ENCODE measurements at regions not wholly inside any gene's neighbourhood (a gene's known extent, or its start where the extent isn't known, plus 50 kb on each side); places are given as distances from the start of the nearest gene placed in this dataset.

GRCh38 chr6:133610227-133610840 is 278.6 kb upstream of the TCF21 start:
- no TSS peak for BruUV-seq (replicated peaks)
- CTCF ChIA-PET, result no interaction called here
- no peaks in the 10 kb centered on the region for H3K9me3 ChIP-seq (ENCODE audit: low read depth, low read length, poor library complexity, severe bottlenecking)
- H3K4me1 ChIP-seq (ENCODE audit: insufficient read depth, low read length, poor library complexity, severe bottlenecking), result no peaks in the 10 kb centered on the region
- intact Hi-C loops (cut with micrococcal nuclease; ENCODE audit: unreplicated experiment), result no loop called here
- POLR2A ChIA-PET (ENCODE audit: low non-redundant PET), result no interaction called here
- no peak overlapping the region for H3K27ac ChIP-seq (ENCODE audit: low read depth, low read length, poor library complexity, severe bottlenecking)
- no peaks in the 10 kb centered on the region for H3K36me3 ChIP-seq (ENCODE audit: insufficient read depth, low read length, poor library complexity, severe bottlenecking)
- TF ChIP-seq EZH2 (IDR thresholded peaks at IDR 0.05; ENCODE audit: borderline replicate concordance, low read depth, low read length, poor library complexity, severe bottlenecking), result no peak
- no peak for TF ChIP-seq CTCF (conservative IDR thresholded peaks at IDR 0.05; ENCODE audit: low read depth, low read length)
- no peak for DNase-seq (ENCODE audit: low spot score)
- H3K4me3 ChIP-seq (ENCODE audit: low read depth, low read length, poor library complexity, severe bottlenecking), result no peak overlapping the region
- H3K27me3 ChIP-seq (replicated peaks; ENCODE audit: insufficient read depth, low read depth, low read length, poor library complexity), result peaks cover 88% of the 10 kb centered on the region

GRCh38 chr6:133610971-133611370 is 277.9 kb upstream of the TCF21 start:
- intact Hi-C loops (cut with micrococcal nuclease; ENCODE audit: unreplicated experiment), result no loop called here
- POLR2A ChIA-PET (ENCODE audit: low non-redundant PET), result no interaction called here

DNA sequence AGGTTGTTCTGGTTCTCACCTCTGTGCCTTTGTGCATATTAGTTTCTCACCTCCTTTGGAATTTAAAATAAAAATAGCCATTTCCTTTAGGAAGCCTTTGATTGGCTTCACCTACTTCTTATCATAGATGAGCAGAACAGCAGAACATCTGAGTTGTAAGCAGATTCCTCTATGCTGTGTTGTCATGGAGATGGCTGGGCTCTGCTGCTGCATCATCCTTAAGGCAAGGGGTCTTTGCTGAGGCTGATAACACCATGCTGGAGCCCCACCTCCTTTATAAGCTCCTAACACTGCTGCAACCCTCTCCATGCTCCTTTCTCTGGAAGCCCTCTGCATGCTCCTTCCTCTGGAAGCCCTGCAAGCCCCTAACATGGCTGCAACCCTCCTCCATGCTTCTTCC is 276.5 kb upstream of the TCF21 start:
- H3K36me3 ChIP-seq (ENCODE audit: insufficient read depth, low read length, poor library complexity, severe bottlenecking), result no peaks in the 10 kb centered on the region
- CTCF ChIA-PET, result no interaction called here
- no peak for DNase-seq (ENCODE audit: low spot score)
- POLR2A ChIA-PET (ENCODE audit: low non-redundant PET), result no interaction called here
- H3K4me1 ChIP-seq (ENCODE audit: insufficient read depth, low read length, poor library complexity, severe bottlenecking), result no peaks in the 10 kb centered on the region
- TF ChIP-seq CTCF (conservative IDR thresholded peaks at IDR 0.05; ENCODE audit: low read depth, low read length) (no peak), EZH2 (IDR thresholded peaks at IDR 0.05; ENCODE audit: borderline replicate concordance, low read depth, low read length, poor library complexity, severe bottlenecking) (no peak)
- H3K4me3 ChIP-seq (ENCODE audit: low read depth, low read length, poor library complexity, severe bottlenecking), result no peak overlapping the region
- no TSS peak for BruUV-seq (replicated peaks)
- H3K9me3 ChIP-seq (ENCODE audit: low read depth, low read length, poor library complexity, severe bottlenecking), result no peaks in the 10 kb centered on the region
- no peak overlapping the region for H3K27ac ChIP-seq (ENCODE audit: low read depth, low read length, poor library complexity, severe bottlenecking)
- peaks cover 75% of the 10 kb centered on the region for H3K27me3 ChIP-seq (replicated peaks; ENCODE audit: insufficient read depth, low read depth, low read length, poor library complexity)
- intact Hi-C loops (cut with micrococcal nuclease; ENCODE audit: unreplicated experiment), result no loop called here

More at GRCh38 chr6:133610971-133611370, 277.9 kb upstream of the TCF21 start:
- BruUV-seq (replicated peaks), result no TSS peak
- TF ChIP-seq EZH2 (IDR thresholded peaks at IDR 0.05; ENCODE audit: borderline replicate concordance, low read depth, low read length, poor library complexity, severe bottlenecking) (no peak), CTCF (conservative IDR thresholded peaks at IDR 0.05; ENCODE audit: low read depth, low read length) (no peak)
- CTCF ChIA-PET, result no interaction called here
- Histone ChIP-seq H3K27ac (ENCODE audit: low read depth, low read length, poor library complexity, severe bottlenecking) (no peak overlapping the region), H3K4me1 (ENCODE audit: insufficient read depth, low read length, poor library complexity, severe bottlenecking) (no peaks in the 10 kb centered on the region), H3K4me3 (ENCODE audit: low read depth, low read length, poor library complexity, severe bottlenecking) (no peak overlapping the region), H3K36me3 (ENCODE audit: insufficient read depth, low read length, poor library complexity, severe bottlenecking) (no peaks in the 10 kb centered on the region), H3K27me3 (replicated peaks; ENCODE audit: insufficient read depth, low read depth, low read length, poor library complexity) (peaks cover 87% of the 10 kb centered on the region), H3K9me3 (ENCODE audit: low read depth, low read length, poor library complexity, severe bottlenecking) (no peaks in the 10 kb centered on the region)
- no peak for DNase-seq (ENCODE audit: low spot score)
